Endothelial cell (in vitro differentiated cells): ENCODE measurements at regions not wholly inside any gene's neighbourhood (a gene's known extent, or its start where the extent isn't known, plus 50 kb on each side); places are given as distances from the start of the nearest gene placed in this dataset.

Source experiments
- DNase-seq: peaks from one replicate; pipeline ENCODE4 v3.0.0; 2021; ENCODE audit warnings: low spot score
- H3K27ac Mint-ChIP-seq: one replicate; pipeline ENCODE4 v1.8.0; 2021; ENCODE audit warnings: mixed read lengths, inconsistent platforms; ENCODE audit not compliant: unreplicated experiment
- H3K27me3 Mint-ChIP-seq: one replicate; pipeline ENCODE4 v1.8.0; 2021; ENCODE audit warnings: mild to moderate bottlenecking, moderate library complexity, mixed read lengths, inconsistent platforms; ENCODE audit not compliant: unreplicated experiment
- H3K36me3 Mint-ChIP-seq: one replicate; pipeline ENCODE4 v1.8.0; 2021; ENCODE audit warnings: mild to moderate bottlenecking, low read depth, mixed read lengths, inconsistent platforms; ENCODE audit not compliant: unreplicated experiment
- H3K4me1 Mint-ChIP-seq: one replicate; pipeline ENCODE4 v1.8.0; 2021; ENCODE audit warnings: mild to moderate bottlenecking, mixed read lengths, inconsistent platforms; ENCODE audit not compliant: unreplicated experiment
- H3K4me3 Mint-ChIP-seq: one replicate; pipeline ENCODE4 v1.8.0; 2021; ENCODE audit warnings: mild to moderate bottlenecking, mixed read lengths, inconsistent platforms; ENCODE audit not compliant: unreplicated experiment
- H3K9me3 Mint-ChIP-seq: one replicate; pipeline ENCODE4 v1.8.0; 2021; ENCODE audit warnings: mixed read lengths, inconsistent platforms; ENCODE audit not compliant: unreplicated experiment
- TF ChIP-seq, protein P1 (sequence below): fragments of 200-600 bp; sonication (generic); IDR thresholded peaks from one replicate; pipeline ENCODE4 v1.5.0; 2021; ENCODE audit warnings: antibody characterized with exemption; ENCODE audit not compliant: unreplicated experiment

GRCh38 chr16:5468488-5468887 lies 370.9 kb upstream of the EEF2KMT start:
- TF ChIP-seq, protein P1, sequence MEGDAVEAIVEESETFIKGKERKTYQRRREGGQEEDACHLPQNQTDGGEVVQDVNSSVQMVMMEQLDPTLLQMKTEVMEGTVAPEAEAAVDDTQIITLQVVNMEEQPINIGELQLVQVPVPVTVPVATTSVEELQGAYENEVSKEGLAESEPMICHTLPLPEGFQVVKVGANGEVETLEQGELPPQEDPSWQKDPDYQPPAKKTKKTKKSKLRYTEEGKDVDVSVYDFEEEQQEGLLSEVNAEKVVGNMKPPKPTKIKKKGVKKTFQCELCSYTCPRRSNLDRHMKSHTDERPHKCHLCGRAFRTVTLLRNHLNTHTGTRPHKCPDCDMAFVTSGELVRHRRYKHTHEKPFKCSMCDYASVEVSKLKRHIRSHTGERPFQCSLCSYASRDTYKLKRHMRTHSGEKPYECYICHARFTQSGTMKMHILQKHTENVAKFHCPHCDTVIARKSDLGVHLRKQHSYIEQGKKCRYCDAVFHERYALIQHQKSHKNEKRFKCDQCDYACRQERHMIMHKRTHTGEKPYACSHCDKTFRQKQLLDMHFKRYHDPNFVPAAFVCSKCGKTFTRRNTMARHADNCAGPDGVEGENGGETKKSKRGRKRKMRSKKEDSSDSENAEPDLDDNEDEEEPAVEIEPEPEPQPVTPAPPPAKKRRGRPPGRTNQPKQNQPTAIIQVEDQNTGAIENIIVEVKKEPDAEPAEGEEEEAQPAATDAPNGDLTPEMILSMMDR = no peak
- no peak overlapping the region for H3K4me3 Mint-ChIP-seq
- no peaks in the 10 kb centered on the region for H3K4me1 Mint-ChIP-seq
- H3K9me3 Mint-ChIP-seq = no peaks in the 10 kb centered on the region
- no peaks in the 10 kb centered on the region for H3K36me3 Mint-ChIP-seq
- peaks cover 6% of the 10 kb centered on the region for H3K27me3 Mint-ChIP-seq
- no peak for DNase-seq
- no peak overlapping the region for H3K27ac Mint-ChIP-seq

DNA sequence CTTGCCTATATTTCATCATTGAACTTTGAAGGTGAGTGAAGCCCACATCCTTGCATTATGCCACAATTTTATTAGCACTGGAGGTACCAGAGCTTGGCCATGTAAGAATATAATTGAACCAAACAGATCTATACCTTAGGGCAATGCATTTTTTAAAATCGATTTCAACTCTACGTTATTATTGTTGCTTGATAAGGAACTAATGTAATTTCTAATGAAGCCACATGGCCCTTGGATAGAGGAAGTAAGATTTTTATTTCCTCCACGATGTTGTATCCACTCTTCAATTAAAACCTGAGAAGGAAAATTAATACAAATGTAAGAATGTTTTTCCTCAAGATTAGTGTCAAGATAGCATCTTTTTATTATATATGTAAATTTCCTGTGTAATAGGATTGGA lies 370.0 kb upstream of the EEF2KMT start:
- no peak for DNase-seq
- TF ChIP-seq, protein P1 = no peak
- no peak overlapping the region for H3K27ac Mint-ChIP-seq
- no peaks in the 10 kb centered on the region for H3K4me1 Mint-ChIP-seq
- no peak overlapping the region for H3K4me3 Mint-ChIP-seq
- no peaks in the 10 kb centered on the region for H3K36me3 Mint-ChIP-seq
- no peaks in the 10 kb centered on the region for H3K9me3 Mint-ChIP-seq
- H3K27me3 Mint-ChIP-seq = peaks cover 6% of the 10 kb centered on the region

GRCh38 chr16:5466551-5466950 lies 369.0 kb upstream of the EEF2KMT start:
- no peak overlapping the region for H3K4me3 Mint-ChIP-seq
- H3K27me3 Mint-ChIP-seq = peaks cover 6% of the 10 kb centered on the region
- H3K4me1 Mint-ChIP-seq = no peaks in the 10 kb centered on the region
- H3K9me3 Mint-ChIP-seq = no peaks in the 10 kb centered on the region
- H3K27ac Mint-ChIP-seq = no peak overlapping the region
- no peaks in the 10 kb centered on the region for H3K36me3 Mint-ChIP-seq
- TF ChIP-seq, protein P1 = no peak
- DNase-seq = no peak

GRCh38 chr16:5465714-5466113 lies 368.1 kb upstream of the EEF2KMT start:
- TF ChIP-seq, protein P1 = no peak
- no peak overlapping the region for H3K4me3 Mint-ChIP-seq
- DNase-seq = no peak
- peaks cover under 1% of the 10 kb centered on the region for H3K4me1 Mint-ChIP-seq
- H3K36me3 Mint-ChIP-seq = no peaks in the 10 kb centered on the region
- H3K27me3 Mint-ChIP-seq = peaks cover 6% of the 10 kb centered on the region
- no peak overlapping the region for H3K27ac Mint-ChIP-seq
- no peaks in the 10 kb centered on the region for H3K9me3 Mint-ChIP-seq

DNA sequence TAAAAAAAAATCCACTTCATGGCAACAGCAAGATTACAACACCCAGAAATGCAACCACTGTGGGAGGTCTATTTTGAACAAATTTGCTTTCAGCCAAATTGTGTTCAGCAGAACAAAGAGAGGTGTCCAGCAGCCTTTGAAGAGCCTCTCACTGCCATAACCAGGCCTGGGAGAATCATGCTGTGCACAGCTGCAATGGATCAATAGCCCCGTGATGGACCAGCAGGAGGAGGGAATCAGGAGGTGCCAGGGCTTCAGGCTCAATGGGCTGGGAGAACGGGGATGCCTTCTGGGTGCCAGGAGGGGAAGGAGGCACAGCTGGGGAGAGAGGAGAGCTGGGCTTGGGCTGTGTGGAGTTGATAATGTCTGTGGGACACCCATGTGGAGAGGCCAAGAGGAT lies 366.2 kb upstream of the EEF2KMT start:
- no peak overlapping the region for H3K27ac Mint-ChIP-seq
- no peaks in the 10 kb centered on the region for H3K36me3 Mint-ChIP-seq
- no peak overlapping the region for H3K4me3 Mint-ChIP-seq
- no peaks in the 10 kb centered on the region for H3K9me3 Mint-ChIP-seq
- H3K27me3 Mint-ChIP-seq = peaks cover 9% of the 10 kb centered on the region
- peaks cover 13% of the 10 kb centered on the region for H3K4me1 Mint-ChIP-seq
- TF ChIP-seq, protein P1 = no peak
- no peak for DNase-seq
